ENCODE measurements at regions not wholly inside any gene's neighbourhood (a gene's known extent, or its start where the extent isn't known, plus 50 kb on each side); places are given as distances from the start of the nearest gene placed in this dataset.

DNA sequence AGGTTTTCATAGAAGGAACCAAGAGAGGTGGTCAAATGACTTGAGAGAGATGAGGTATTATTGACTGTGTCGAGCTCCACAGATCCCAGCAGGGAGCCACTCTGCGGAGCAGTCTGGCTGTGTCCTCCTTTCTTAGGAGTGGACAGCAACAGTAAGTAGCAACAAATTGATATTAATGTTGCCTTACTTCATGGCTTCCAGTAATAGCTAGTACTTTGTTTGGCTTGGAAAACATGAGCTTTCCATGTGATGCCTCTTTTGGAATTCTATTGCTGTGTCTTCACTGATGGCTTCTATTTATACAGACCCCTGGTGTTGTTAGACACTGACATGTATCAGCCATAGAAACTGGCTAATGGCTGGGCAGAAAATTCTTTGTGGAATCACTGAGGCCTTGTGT is 531.2 kb upstream of the CCDC196 start:
- TF ChIP-seq, protein P1, sequence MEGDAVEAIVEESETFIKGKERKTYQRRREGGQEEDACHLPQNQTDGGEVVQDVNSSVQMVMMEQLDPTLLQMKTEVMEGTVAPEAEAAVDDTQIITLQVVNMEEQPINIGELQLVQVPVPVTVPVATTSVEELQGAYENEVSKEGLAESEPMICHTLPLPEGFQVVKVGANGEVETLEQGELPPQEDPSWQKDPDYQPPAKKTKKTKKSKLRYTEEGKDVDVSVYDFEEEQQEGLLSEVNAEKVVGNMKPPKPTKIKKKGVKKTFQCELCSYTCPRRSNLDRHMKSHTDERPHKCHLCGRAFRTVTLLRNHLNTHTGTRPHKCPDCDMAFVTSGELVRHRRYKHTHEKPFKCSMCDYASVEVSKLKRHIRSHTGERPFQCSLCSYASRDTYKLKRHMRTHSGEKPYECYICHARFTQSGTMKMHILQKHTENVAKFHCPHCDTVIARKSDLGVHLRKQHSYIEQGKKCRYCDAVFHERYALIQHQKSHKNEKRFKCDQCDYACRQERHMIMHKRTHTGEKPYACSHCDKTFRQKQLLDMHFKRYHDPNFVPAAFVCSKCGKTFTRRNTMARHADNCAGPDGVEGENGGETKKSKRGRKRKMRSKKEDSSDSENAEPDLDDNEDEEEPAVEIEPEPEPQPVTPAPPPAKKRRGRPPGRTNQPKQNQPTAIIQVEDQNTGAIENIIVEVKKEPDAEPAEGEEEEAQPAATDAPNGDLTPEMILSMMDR (IDR thresholded peaks at IDR 0.05), result no peak
- no peak for TF ChIP-seq EZH2phosphoT487 (IDR thresholded peaks at IDR 0.05)
- no peak for TF ChIP-seq EZH2 (IDR thresholded peaks at IDR 0.05)

Data from neural progenitor cell (in vitro differentiated cells).